Lower leg skin (tissue), 3 donors: ENCODE measurements at regions not wholly inside any gene's neighbourhood (a gene's known extent, or its start where the extent isn't known, plus 50 kb on each side); places are given as distances from the start of the nearest gene placed in this dataset.
"Not testable (repeated sequence)": the region's sequence is repeated elsewhere in the genome, so short reads cannot be mapped to it uniquely, and the experiment has no call there.

Experiments used
- POLR2A ChIP-seq, 2 donors: fragments of 450-650 bp; IDR thresholded peaks; one replicate each; pipeline ENCODE4 v1.6.1; 2016 to 2017; ENCODE audit warnings: antibody characterized with exemption in 2 of 2, mild to moderate bottlenecking in 1 of 2, moderate library complexity in 1 of 2
- TF ChIP-seq, protein P1 (sequence below), 3 donors: fragments of 450-650 bp; IDR thresholded peaks; one replicate each; pipeline ENCODE4 v1.5.1; 2016; ENCODE audit warnings: antibody characterized with exemption in 3 of 3, mild to moderate bottlenecking in 3 of 3, moderate library complexity in 2 of 3

DNA sequence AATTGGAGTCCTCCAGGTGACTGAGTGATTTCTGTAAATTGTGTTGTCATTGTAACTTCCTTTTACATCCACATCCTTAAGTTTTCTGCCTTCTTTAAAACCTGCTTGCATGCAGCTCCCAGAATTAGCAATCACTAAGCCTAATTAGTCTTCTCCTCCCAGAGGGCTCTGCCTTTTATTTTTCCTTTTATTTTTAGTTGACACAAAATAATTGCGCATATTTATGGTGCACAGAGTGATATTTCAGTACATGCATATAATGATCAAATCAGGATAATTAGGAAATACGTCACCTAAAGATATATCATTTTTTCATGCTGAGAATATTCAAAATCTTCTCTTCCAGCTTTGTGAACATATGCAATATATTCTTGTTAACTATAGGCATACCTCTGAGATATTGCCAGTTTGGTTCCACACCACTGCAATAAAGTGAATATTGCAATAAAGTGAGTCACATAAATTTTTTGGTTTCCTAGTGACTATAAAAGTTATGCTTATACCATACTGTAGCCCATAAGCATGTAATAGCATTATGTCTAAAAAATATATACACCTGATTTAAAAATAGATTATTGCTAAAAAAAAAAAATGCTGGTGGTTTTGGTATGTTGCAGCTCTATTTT lies 210.5 kb downstream of the BCL2L11 start:
- TF ChIP-seq, protein P1, sequence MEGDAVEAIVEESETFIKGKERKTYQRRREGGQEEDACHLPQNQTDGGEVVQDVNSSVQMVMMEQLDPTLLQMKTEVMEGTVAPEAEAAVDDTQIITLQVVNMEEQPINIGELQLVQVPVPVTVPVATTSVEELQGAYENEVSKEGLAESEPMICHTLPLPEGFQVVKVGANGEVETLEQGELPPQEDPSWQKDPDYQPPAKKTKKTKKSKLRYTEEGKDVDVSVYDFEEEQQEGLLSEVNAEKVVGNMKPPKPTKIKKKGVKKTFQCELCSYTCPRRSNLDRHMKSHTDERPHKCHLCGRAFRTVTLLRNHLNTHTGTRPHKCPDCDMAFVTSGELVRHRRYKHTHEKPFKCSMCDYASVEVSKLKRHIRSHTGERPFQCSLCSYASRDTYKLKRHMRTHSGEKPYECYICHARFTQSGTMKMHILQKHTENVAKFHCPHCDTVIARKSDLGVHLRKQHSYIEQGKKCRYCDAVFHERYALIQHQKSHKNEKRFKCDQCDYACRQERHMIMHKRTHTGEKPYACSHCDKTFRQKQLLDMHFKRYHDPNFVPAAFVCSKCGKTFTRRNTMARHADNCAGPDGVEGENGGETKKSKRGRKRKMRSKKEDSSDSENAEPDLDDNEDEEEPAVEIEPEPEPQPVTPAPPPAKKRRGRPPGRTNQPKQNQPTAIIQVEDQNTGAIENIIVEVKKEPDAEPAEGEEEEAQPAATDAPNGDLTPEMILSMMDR (IDR thresholded peaks at IDR 0.05), result not testable (repeated sequence)
- not testable (repeated sequence) for TF ChIP-seq POLR2A (IDR thresholded peaks at IDR 0.05)
